ENCODE measurements at regions not wholly inside any gene's neighbourhood (a gene's known extent, or its start where the extent isn't known, plus 50 kb on each side); places are given as distances from the start of the nearest gene placed in this dataset.

DNA sequence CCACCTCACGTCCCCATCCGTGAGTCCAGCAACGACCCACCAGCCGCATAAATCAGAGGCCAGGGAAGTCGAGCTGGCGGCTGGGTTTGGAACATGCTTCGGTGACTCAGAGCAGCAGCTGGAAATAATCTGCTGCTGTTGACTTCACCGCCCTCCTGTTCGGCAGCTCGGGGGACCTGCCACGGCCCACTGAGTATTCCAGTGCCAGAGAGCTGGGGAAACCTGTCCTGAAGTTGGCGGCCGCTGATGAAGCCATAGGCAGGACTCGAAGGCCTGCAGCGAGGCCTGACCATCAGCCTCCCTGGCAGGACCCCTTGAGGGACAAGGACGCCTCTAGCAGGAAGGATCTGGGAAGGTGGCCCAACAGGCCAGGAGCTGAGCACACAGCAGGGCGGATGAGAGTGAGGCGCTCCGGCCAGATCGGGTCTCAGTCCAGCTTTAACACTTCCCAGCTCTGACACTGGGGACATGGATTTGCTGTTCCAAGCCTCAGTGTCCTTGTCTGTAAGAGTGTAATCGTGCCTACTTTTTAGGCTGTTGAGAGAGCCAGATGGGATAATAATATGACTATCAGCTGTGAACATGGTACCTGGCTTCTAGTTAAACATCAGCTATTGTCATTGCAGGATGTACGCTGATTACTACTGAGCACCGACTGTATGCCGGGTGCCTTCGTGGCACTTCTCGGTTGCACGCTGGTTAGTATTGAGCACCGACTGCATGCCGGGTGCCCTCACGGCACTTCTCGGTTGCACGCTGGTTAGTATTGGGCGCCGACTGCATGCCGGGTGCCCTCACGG lies 50.4 kb upstream of the CIBAR2 start:
- H2AFZ ChIP-seq (ENCODE audit: low read depth) = no peak overlapping the region
- no peak overlapping the region for H3K4me3 ChIP-seq (IDR thresholded peaks at IDR 0.05; ENCODE audit: insufficient read depth, low read depth, low read length)
- no peaks in the 10 kb centered on the region for H4K20me1 ChIP-seq (ENCODE audit: insufficient read depth)
- H3K4me2 ChIP-seq = no peak overlapping the region
- TF ChIP-seq, protein P1, sequence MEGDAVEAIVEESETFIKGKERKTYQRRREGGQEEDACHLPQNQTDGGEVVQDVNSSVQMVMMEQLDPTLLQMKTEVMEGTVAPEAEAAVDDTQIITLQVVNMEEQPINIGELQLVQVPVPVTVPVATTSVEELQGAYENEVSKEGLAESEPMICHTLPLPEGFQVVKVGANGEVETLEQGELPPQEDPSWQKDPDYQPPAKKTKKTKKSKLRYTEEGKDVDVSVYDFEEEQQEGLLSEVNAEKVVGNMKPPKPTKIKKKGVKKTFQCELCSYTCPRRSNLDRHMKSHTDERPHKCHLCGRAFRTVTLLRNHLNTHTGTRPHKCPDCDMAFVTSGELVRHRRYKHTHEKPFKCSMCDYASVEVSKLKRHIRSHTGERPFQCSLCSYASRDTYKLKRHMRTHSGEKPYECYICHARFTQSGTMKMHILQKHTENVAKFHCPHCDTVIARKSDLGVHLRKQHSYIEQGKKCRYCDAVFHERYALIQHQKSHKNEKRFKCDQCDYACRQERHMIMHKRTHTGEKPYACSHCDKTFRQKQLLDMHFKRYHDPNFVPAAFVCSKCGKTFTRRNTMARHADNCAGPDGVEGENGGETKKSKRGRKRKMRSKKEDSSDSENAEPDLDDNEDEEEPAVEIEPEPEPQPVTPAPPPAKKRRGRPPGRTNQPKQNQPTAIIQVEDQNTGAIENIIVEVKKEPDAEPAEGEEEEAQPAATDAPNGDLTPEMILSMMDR (conservative IDR thresholded peaks at IDR 0.05; ENCODE audit: low read depth, low read length) = no peak
- no peaks in the 10 kb centered on the region for H3K36me3 ChIP-seq (ENCODE audit: insufficient read depth)
- no peak overlapping the region for H3K9ac ChIP-seq
- no peak overlapping the region for H3K27ac ChIP-seq
- H3K79me2 ChIP-seq (ENCODE audit: insufficient read depth, low read depth) = no peaks in the 10 kb centered on the region
- no peaks in the 10 kb centered on the region for H3K4me1 ChIP-seq (ENCODE audit: low read depth, poor library complexity, severe bottlenecking)
- H3K27me3 ChIP-seq (ENCODE audit: insufficient read depth, low read depth) = peaks cover 84% of the 10 kb centered on the region

DNA sequence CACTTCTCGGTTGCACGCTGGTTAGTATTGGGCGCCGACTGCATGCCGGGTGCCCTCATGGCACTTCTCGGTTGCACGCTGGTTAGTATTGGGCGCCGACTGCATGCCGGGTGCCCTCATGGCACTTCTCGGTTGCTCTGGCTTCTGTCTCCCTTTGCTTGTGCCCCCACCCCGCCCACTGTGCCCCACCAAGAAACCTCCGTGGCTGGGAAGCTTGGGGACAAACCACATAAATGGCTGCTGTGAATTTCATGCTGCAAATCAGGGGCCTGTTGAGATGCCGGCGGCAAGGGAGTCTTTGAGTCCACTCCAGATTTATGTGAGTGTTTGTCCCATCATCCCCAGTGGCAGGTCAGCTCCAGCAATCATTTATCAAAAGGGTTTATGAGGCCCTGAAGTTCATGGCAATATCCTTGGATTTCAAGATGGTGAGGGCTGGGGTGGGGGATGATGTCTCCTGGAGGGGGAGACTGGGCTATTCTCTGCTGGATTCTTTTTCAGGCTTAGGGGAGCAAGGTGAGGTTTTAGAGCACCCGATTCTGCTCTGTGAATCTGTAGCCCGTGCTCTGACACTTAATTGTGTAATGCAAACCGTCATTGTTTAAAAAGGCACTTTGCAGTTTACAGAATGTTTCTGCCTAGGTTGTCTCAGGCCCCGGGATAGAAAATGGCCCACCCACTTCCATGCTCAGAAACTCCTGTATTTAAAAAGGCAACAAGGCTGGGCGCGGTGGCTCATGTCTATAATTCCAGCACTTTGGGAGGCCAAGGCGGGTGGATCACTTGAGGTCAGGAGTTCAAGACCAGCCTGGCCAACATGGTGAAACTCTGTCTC lies 51.2 kb upstream of the CIBAR2 start:
- Histone ChIP-seq H3K9ac (no peak overlapping the region), H3K36me3 (ENCODE audit: insufficient read depth) (no peaks in the 10 kb centered on the region), H4K20me1 (ENCODE audit: insufficient read depth) (no peaks in the 10 kb centered on the region), H3K4me3 (IDR thresholded peaks at IDR 0.05; ENCODE audit: insufficient read depth, low read depth, low read length) (no peak overlapping the region), H3K27ac (no peak overlapping the region), H3K4me1 (ENCODE audit: low read depth, poor library complexity, severe bottlenecking) (no peaks in the 10 kb centered on the region), H2AFZ (ENCODE audit: low read depth) (no peak overlapping the region), H3K27me3 (ENCODE audit: insufficient read depth, low read depth) (peaks cover 77% of the 10 kb centered on the region), H3K4me2 (no peak overlapping the region), H3K79me2 (ENCODE audit: insufficient read depth, low read depth) (no peaks in the 10 kb centered on the region)
- TF ChIP-seq, protein P1 (conservative IDR thresholded peaks at IDR 0.05; ENCODE audit: low read depth, low read length) = no peak

DNA sequence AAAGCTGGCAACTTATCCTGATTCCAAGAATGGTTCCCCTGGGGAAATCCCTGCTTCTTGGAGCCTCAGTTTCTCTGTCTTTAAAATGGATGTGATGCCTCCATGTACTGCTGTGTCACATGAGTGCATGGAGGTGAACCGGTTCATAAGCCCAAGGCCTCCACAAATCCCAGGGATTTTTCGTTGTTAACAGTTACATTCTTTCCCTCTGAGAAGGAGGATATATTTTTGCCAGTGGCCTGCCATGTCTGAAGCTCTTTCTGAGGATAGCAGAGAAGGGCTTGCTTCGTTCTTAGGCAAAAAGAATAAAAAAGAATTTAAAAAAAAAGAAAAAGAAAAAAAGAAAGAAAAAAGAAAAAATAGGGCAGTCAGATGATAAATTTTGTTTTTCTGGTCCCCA lies 52.2 kb upstream of the CIBAR2 start:
- TF ChIP-seq, protein P1 (conservative IDR thresholded peaks at IDR 0.05; ENCODE audit: low read depth, low read length) = no peak

DNA sequence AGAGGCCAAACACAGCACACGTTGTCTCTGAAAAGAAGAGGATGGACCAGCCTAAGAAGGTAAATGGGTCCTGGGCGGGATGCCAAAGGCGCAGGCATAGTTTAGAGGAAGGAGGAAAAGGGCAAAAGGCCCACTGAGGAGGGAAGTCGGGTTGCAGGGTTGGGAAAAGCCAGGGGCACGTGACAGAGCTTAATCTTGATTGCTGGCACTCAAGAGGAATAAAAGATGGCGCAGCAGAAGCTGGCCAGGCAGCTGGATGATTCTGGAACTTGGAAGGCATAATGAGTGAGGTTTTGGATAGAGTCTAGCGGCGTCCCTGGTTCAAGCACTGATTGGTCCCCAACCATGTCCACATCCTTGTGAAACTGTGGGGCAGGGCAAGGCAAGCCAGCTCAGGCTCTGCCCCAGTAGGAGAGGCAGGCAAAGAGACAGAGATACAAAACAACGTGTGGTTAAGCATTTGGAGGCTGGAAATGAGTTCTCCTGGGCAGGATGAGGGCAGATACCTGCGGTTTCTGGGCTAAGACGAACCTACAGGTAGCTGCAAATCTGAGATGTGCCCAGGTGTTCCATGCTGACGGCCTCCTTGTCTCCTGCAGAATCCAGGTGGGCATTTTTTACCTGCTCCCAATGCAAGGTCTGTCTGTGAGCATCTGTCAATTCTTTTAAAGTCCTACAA lies 52.7 kb upstream of the CIBAR2 start:
- Histone ChIP-seq H3K79me2 (ENCODE audit: insufficient read depth, low read depth) (no peaks in the 10 kb centered on the region), H3K4me2 (no peak overlapping the region), H3K9ac (no peak overlapping the region), H3K36me3 (ENCODE audit: insufficient read depth) (no peaks in the 10 kb centered on the region), H3K27me3 (ENCODE audit: insufficient read depth, low read depth) (peaks cover 65% of the 10 kb centered on the region), H3K27ac (no peak overlapping the region), H3K4me1 (ENCODE audit: low read depth, poor library complexity, severe bottlenecking) (no peaks in the 10 kb centered on the region), H4K20me1 (ENCODE audit: insufficient read depth) (no peaks in the 10 kb centered on the region), H3K4me3 (IDR thresholded peaks at IDR 0.05; ENCODE audit: insufficient read depth, low read depth, low read length) (no peak overlapping the region), H2AFZ (ENCODE audit: low read depth) (no peak overlapping the region)
- TF ChIP-seq, protein P1 (conservative IDR thresholded peaks at IDR 0.05; ENCODE audit: low read depth, low read length) = no peak

More for the DNA sequence above, 52.2 kb upstream of the CIBAR2 start:
- no peak overlapping the region for H3K9ac ChIP-seq
- H3K27ac ChIP-seq = no peak overlapping the region
- no peak overlapping the region for H3K4me3 ChIP-seq (IDR thresholded peaks at IDR 0.05; ENCODE audit: insufficient read depth, low read depth, low read length)
- H3K27me3 ChIP-seq (ENCODE audit: insufficient read depth, low read depth) = peaks cover 69% of the 10 kb centered on the region
- H4K20me1 ChIP-seq (ENCODE audit: insufficient read depth) = no peaks in the 10 kb centered on the region
- H3K4me1 ChIP-seq (ENCODE audit: low read depth, poor library complexity, severe bottlenecking) = no peaks in the 10 kb centered on the region
- no peaks in the 10 kb centered on the region for H3K36me3 ChIP-seq (ENCODE audit: insufficient read depth)
- no peaks in the 10 kb centered on the region for H3K79me2 ChIP-seq (ENCODE audit: insufficient read depth, low read depth)
- H3K4me2 ChIP-seq = no peak overlapping the region
- no peak overlapping the region for H2AFZ ChIP-seq (ENCODE audit: low read depth)

Measured in KMS-11 (cell line).